NCI-H128 (cell line): ENCODE measurements at regions not wholly inside any gene's neighbourhood (a gene's known extent, or its start where the extent isn't known, plus 50 kb on each side); places are given as distances from the start of the nearest gene placed in this dataset.

Experiments
- DNase-seq: peaks from one replicate; lab custom pipeline; 2025; ENCODE audit not compliant: unreplicated experiment; lab: John Stamatoyannopoulos, UW

- no peak for DNase-seq
These were observed 182.6 kb upstream of the THSD7B start for GRCh38 chr2:136582628-136583205.

DNA sequence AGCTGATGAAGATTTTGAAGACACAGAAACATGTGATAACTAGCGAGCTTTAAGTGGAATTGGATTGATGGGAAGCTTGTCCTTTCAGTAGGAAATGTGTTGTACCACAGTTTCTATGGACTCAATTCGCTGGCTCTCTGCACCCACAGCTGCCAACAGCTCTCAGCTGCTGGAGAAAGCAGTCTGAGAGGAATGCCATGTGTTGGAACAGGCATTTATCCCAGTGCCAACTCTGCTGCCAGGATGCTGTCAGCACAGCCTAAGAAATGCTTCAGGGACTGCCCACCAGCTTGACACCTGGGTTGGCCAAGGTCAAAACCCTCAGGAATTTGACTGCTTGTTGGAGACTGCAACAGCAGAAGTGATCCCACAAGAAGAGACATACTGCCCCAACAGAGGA, 193.0 kb upstream of the THSD7B start:
- DNase-seq, result no peak

DNA sequence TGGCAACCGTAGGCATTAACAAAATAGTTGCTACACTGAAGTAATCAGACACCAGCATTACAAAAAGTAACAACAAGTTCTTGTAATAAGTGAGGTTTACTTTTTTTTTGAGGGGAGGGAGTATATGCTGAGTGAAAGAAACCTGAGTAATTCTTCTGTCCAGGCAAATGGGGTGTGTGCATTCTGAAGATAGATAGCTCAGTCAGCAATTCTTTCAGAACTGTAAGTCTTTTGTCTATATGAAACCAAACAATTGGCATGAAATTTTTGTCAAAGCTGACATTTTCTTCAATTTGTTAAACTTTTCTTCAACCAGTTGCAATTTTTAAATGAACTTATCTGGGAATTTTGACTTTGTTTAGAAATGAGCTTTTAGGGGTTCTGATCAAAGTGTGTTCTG, 208.1 kb upstream of the THSD7B start:
- DNase-seq, result no peak

DNA sequence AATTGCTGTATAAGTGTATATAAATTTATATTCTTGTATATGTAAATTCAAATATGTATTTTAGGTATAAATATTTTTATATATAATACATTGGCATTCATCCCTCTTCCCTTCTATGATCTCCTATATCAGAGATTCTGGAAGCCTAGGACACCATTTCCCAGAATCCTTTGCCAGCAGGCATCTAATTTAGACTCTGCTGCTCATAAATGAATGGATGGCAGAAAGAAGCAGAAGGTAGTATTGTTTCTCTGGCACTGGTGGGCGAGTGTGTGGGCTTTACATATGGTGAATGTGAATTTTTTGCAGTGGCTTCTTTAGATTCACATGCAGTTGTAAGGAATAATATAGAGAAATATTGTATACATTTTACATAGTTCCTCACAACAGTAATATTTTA, 215.2 kb upstream of the THSD7B start:
- no peak for DNase-seq

- DNase-seq, result no peak
These were observed 226.0 kb upstream of the THSD7B start for GRCh38 chr2:136539355-136539754.

GRCh38 chr2:136538489-136538888, 226.9 kb upstream of the THSD7B start:
- DNase-seq, result no peak

DNA sequence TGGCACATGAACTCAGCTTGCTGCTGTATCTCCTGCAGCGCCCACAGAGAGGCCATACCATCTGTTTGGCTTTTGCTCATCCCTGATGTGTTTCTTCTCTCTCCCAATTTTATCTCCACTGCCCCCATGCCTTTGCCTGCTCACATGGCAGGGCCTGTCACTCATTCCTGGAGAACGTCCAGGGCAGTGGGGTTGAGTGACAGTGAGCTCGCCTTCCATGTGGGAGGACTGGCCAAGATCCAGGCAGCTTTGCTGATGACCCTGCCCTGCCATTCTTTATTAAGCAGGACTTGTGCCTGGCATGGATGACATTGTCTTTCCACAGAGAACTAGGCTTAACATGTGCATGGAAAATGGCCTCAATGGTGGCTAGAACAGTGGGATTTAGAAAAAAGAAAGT, 230.5 kb upstream of the THSD7B start:
- no peak for DNase-seq

- DNase-seq, result no peak
These were observed 233.2 kb upstream of the THSD7B start for GRCh38 chr2:136532171-136532570.

GRCh38 chr2:136531731-136532130, 233.6 kb upstream of the THSD7B start:
- DNase-seq, result no peak

DNA sequence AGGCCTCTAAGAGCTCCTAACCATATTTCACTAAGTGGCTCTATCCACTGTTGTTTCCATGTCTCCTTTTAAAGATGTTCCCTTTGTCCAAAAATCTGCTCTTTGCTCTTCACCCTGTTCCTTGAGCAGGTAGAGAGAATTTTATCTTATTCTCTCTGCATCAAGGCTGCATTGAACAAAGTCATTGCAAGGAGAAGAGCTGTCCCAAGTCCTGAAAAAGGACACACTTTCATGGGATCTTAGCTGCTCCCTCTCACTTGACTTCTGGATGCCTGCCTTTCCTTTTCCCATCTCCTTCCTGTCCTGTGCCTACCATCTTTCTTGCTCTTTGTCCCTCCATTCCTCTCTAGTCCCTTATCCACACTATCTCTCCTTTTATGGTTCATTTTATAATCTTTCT, 235.2 kb upstream of the THSD7B start:
- DNase-seq, result no peak

- no peak for DNase-seq
These were observed 237.8 kb upstream of the THSD7B start for GRCh38 chr2:136527560-136527959.

DNA sequence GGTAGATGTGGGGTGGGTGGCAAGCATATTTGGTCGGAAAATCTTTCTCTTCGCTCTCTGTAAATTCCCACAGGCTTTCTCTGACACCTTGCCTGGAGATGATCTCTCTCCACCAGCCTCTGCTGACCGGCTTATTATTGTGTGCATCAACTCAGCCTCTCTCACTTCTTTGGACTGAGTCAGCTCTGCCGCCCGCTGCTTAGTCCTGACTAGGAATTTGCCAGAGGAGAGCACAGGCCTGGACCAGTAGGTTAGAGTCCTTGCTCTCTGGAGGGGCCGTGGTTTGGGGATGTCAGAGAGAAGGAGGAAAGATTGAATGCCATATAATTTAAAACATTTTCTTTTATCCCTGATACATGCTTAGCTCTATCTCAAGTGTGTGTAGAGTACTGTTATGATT, 242.6 kb upstream of the THSD7B start:
- no peak for DNase-seq

- DNase-seq, result no peak
These were observed 247.6 kb upstream of the THSD7B start for GRCh38 chr2:136517716-136518115.

DNA sequence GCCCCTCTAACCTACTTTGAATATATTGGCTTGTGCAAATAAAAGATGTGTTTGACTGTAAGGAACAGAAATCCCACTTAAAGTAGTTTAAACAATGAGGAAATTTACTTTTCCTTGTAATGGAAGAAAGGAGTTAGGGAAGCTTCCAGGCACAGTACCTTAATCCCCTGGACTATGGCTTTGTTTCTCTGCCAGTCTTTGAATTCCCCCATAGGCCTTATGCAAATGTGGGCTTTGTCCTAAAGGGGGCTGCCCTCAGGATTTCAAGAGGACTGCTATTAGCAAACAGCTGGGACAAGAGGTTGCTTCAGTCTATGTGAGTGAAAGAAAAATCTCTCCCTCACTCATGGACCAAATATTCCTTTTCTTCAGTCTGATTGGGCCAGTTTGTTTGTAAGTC, 255.1 kb upstream of the THSD7B start:
- DNase-seq, result no peak

DNA sequence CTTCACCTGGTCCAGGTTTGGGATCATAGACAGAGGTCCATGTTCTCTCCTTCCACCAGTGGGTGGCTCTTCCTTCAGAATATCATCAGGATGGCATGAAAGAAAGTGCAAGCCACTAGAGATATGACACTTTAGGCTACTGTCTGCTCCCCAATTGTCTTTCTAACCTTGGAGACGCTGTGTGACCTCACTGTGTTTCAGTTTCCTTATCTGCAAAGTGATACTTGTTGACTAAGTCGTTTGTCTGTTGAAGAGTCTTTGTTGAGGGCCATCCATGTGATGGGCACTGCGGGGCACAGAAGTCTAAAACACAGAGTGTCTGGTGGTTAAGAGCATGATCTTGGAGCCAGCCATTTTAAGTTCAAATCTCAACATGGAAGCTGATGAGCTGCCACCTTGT, 259.9 kb upstream of the THSD7B start:
- DNase-seq, result no peak

DNA sequence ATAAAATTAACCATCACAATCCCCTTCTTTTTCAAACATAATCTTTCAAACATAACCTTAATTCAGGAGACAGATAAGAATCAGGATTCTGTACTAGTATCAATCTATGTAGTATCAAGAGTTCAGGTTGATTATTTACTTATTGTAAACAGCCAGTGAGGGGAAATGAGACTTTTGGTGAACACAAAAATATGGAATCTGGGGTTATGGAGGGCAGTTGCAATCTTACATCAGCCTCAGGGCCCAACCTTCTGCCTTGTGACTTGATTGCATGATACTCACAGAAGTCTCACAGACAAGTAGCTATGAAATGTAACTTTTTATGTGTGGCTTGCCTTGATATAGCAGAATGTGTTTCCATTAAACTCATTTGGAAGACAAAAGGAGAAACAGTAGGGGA, 262.7 kb upstream of the THSD7B start:
- no peak for DNase-seq

DNA sequence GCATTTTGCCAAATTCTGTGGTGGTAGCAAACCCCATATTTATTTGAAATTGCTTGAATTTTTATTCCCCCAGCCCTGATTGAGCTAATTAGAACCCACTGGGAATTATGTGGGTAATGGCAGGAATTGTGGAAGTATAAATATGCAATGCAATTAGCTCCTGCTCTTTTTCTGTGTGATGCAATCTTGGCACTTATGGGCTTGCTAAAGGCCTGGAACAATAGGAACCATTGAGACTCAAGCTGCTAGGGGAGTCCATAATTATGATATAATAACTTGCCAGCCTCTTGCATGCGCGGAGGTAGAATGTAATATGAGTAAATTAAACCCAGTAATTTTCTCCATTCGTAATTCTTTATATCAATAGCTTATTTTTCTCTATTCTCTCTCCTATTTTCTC, 267.6 kb upstream of the THSD7B start:
- no peak for DNase-seq

DNA sequence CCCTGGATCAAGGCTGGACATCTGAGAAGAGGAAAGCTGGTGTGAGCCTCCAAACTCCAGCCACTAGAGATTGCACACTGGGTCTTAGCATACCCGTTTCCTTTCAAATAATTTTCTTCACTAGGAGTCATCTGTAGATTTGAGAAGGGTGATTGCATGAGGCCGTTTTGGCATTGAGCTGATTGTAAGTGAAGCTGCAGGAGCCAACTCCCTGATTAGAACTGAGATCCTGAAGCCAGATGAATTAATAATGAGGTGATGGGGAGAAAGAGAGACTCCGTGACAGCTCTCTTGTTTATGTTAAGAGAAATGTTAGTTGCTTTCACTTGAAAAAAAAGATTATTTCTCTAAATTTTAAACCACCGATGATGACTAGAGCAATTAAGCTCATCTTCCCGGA, 268.4 kb upstream of the THSD7B start:
- no peak for DNase-seq

GRCh38 chr2:136495636-136496035, 269.7 kb upstream of the THSD7B start:
- DNase-seq, result no peak

DNA sequence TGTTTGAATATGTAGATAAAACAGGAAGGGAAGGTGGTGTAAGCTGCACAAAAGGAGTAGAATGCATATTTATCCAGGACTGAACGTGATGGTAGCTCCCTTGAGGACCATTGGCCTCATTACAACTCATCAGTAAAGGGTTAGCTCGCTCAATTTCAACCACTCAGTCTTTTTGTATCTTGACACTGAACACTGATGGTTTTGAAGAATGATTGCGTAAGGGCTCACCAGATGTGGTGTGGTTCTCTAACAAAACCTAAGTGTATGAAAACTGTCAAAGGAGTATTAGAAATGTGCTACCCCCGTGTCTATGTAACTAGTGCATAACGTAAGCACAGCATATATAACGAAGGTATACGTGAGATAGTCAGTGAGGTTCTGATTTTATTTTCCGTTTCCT, 272.4 kb upstream of the THSD7B start:
- DNase-seq, result no peak

DNA sequence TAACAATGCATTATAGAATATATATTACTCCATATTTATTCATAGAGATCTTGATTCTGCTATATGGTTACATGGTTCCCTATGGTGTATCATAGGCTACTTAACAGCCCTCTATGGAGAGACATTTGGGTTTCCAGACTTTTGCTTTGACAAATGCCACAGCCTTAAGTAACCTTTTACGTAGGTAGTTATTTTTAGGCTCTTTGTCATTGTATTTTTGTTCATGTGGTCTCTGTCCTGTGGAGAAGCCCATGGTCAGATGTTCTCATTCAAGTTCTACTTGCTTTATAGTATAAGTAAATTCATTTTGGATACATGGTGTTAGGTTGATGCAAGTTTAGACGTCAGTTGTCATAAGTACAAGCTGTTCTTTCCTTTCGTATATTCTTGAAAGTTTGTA, 275.2 kb upstream of the THSD7B start:
- no peak for DNase-seq

GRCh38 chr2:136487421-136487820, 277.9 kb upstream of the THSD7B start:
- DNase-seq, result no peak

- no peak for DNase-seq
These were observed 279.2 kb upstream of the THSD7B start for GRCh38 chr2:136486115-136486514.

DNA sequence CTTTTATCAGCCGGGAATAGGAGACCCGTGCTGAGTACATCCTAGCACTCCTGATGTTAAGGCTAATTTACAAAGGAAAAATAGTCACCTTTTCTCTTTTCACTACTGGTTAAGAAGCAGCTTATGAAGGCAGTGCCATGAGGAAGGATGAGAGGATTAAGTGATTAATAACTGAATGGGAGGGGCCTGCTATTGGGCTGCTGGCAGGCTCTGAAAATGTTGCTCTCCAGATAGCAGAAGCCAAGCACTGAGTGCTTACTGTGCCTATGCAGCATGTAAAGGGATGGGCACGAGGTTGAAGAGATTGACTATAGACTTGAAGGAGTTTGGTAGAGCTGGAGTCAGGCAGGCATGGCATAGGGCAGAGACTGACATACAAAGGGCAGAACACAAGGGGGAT, 282.4 kb upstream of the THSD7B start:
- no peak for DNase-seq
